ENCODE measurements at regions not wholly inside any gene's neighbourhood (a gene's known extent, or its start where the extent isn't known, plus 50 kb on each side); places are given as distances from the start of the nearest gene placed in this dataset.
"Not testable (repeated sequence)": the region's sequence is repeated elsewhere in the genome, so short reads cannot be mapped to it uniquely, and the experiment has no call there.

GRCh38 chr6:169976301-169977081 is 225.1 kb downstream of the ERMARD start:
- 49 to 57% methylated on average over 30 to 31 of the region's 31 CpGs for WGBS, 2 donors
- Histone ChIP-seq H3K4me1 (ENCODE audit: control insufficient read depth in 2 of 2, insufficient read depth in 2 of 2, low read length in 1 of 2) (peaks cover 0 to 3% of the 10 kb centered on the region in 2 donors), H3K4me3 (ENCODE audit: low read depth in 1 of 2, low read length in 2 of 2) (no peak overlapping the region), H3K27me3 (ENCODE audit: control insufficient read depth in 1 of 2, insufficient read depth in 2 of 2, low read length in 2 of 2) (no peaks in the 10 kb centered on the region), H3K36me3 (ENCODE audit: control insufficient read depth in 2 of 2, insufficient read depth in 2 of 2, low read length in 1 of 2) (no peaks in the 10 kb centered on the region), H3K9me3 (ENCODE audit: control insufficient read depth in 2 of 2, insufficient read depth in 1 of 2, low read depth in 1 of 2, low read length in 1 of 2) (no peaks in the 10 kb centered on the region), H3K27ac (ENCODE audit: low read depth in 2 of 2, low read length in 1 of 2) (no peak overlapping the region)

- no peaks in the 10 kb centered on the region for H3K27me3 ChIP-seq (ENCODE audit: control insufficient read depth in 1 of 2, insufficient read depth in 2 of 2, low read length in 2 of 2)
- 84 to 85% methylated on average over 10 of the region's 10 CpGs for WGBS, 2 donors
- no peaks in the 10 kb centered on the region for H3K36me3 ChIP-seq (ENCODE audit: control insufficient read depth in 2 of 2, insufficient read depth in 2 of 2, low read length in 1 of 2)
- H3K4me1 ChIP-seq (ENCODE audit: control insufficient read depth in 2 of 2, insufficient read depth in 2 of 2, low read length in 1 of 2): peaks cover 0 to 5% of the 10 kb centered on the region in 2 donors
- H3K9me3 ChIP-seq (ENCODE audit: control insufficient read depth in 2 of 2, insufficient read depth in 1 of 2, low read depth in 1 of 2, low read length in 1 of 2): no peaks in the 10 kb centered on the region
- H3K27ac ChIP-seq (ENCODE audit: low read depth in 2 of 2, low read length in 1 of 2): no peak overlapping the region
- no peak overlapping the region for H3K4me3 ChIP-seq (ENCODE audit: low read depth in 1 of 2, low read length in 2 of 2)
Observed at GRCh38 chr6:169975701-169976100, 224.3 kb downstream of the ERMARD start.

- peaks cover 0 to 5% of the 10 kb centered on the region in 2 donors for H3K4me1 ChIP-seq (ENCODE audit: control insufficient read depth in 2 of 2, insufficient read depth in 2 of 2, low read length in 1 of 2)
- WGBS, 2 donors: 79 to 82% methylated on average over 14 of the region's 14 CpGs
- H3K27ac ChIP-seq (ENCODE audit: low read depth in 2 of 2, low read length in 1 of 2): no peak overlapping the region
- H3K36me3 ChIP-seq (ENCODE audit: control insufficient read depth in 2 of 2, insufficient read depth in 2 of 2, low read length in 1 of 2): no peaks in the 10 kb centered on the region
- no peak overlapping the region for H3K4me3 ChIP-seq (ENCODE audit: low read depth in 1 of 2, low read length in 2 of 2)
- H3K27me3 ChIP-seq (ENCODE audit: control insufficient read depth in 1 of 2, insufficient read depth in 2 of 2, low read length in 2 of 2): no peaks in the 10 kb centered on the region
- H3K9me3 ChIP-seq (ENCODE audit: control insufficient read depth in 2 of 2, insufficient read depth in 1 of 2, low read depth in 1 of 2, low read length in 1 of 2): no peaks in the 10 kb centered on the region
Observed at GRCh38 chr6:169975286-169975685, 223.9 kb downstream of the ERMARD start.

- Histone ChIP-seq H3K27ac (ENCODE audit: low read depth in 2 of 2, low read length in 1 of 2) (no peak overlapping the region), H3K4me3 (ENCODE audit: low read depth in 1 of 2, low read length in 2 of 2) (no peak overlapping the region), H3K36me3 (ENCODE audit: control insufficient read depth in 2 of 2, insufficient read depth in 2 of 2, low read length in 1 of 2) (no peaks in the 10 kb centered on the region), H3K27me3 (ENCODE audit: control insufficient read depth in 1 of 2, insufficient read depth in 2 of 2, low read length in 2 of 2) (no peaks in the 10 kb centered on the region), H3K4me1 (ENCODE audit: control insufficient read depth in 2 of 2, insufficient read depth in 2 of 2, low read length in 1 of 2) (peaks cover 0 to 5% of the 10 kb centered on the region in 2 donors), H3K9me3 (ENCODE audit: control insufficient read depth in 2 of 2, insufficient read depth in 1 of 2, low read depth in 1 of 2, low read length in 1 of 2) (no peaks in the 10 kb centered on the region)
- 82 to 90% methylated on average over 8 of the region's 8 CpGs for WGBS, 2 donors
Observed at GRCh38 chr6:169974663-169975062, 223.2 kb downstream of the ERMARD start.

GRCh38 chr6:169973588-169974467 is 222.4 kb downstream of the ERMARD start:
- H3K36me3 ChIP-seq (ENCODE audit: control insufficient read depth in 2 of 2, insufficient read depth in 2 of 2, low read length in 1 of 2); H3K27me3 ChIP-seq (ENCODE audit: control insufficient read depth in 1 of 2, insufficient read depth in 2 of 2, low read length in 2 of 2); H3K4me1 ChIP-seq (ENCODE audit: control insufficient read depth in 2 of 2, insufficient read depth in 2 of 2, low read length in 1 of 2); H3K27ac ChIP-seq (ENCODE audit: low read depth in 2 of 2, low read length in 1 of 2); H3K4me3 ChIP-seq (ENCODE audit: low read depth in 1 of 2, low read length in 2 of 2); H3K9me3 ChIP-seq (ENCODE audit: control insufficient read depth in 2 of 2, insufficient read depth in 1 of 2, low read depth in 1 of 2, low read length in 1 of 2): not testable (repeated sequence)
- WGBS, 2 donors: 86 to 89% methylated on average over 21 of the region's 21 CpGs

GRCh38 chr6:169972736-169973135 is 221.3 kb downstream of the ERMARD start:
- Histone ChIP-seq H3K27ac (ENCODE audit: low read depth in 2 of 2, low read length in 1 of 2) (no peak overlapping the region), H3K27me3 (ENCODE audit: control insufficient read depth in 1 of 2, insufficient read depth in 2 of 2, low read length in 2 of 2) (no peaks in the 10 kb centered on the region), H3K36me3 (ENCODE audit: control insufficient read depth in 2 of 2, insufficient read depth in 2 of 2, low read length in 1 of 2) (no peaks in the 10 kb centered on the region), H3K9me3 (ENCODE audit: control insufficient read depth in 2 of 2, insufficient read depth in 1 of 2, low read depth in 1 of 2, low read length in 1 of 2) (no peaks in the 10 kb centered on the region), H3K4me1 (ENCODE audit: control insufficient read depth in 2 of 2, insufficient read depth in 2 of 2, low read length in 1 of 2) (peaks cover 0 to 5% of the 10 kb centered on the region in 2 donors), H3K4me3 (ENCODE audit: low read depth in 1 of 2, low read length in 2 of 2) (no peak overlapping the region)
- 62 to 80% methylated on average over 2 of the region's 2 CpGs for WGBS, 2 donors

- peaks cover 0 to 5% of the 10 kb centered on the region in 2 donors for H3K4me1 ChIP-seq (ENCODE audit: control insufficient read depth in 2 of 2, insufficient read depth in 2 of 2, low read length in 1 of 2)
Observed at GRCh38 chr6:169972101-169972651, 220.8 kb downstream of the ERMARD start.

GRCh38 chr6:169971081-169971861 is 219.8 kb downstream of the ERMARD start:
- H3K27me3 ChIP-seq (ENCODE audit: control insufficient read depth in 1 of 2, insufficient read depth in 2 of 2, low read length in 2 of 2): no peaks in the 10 kb centered on the region
- H3K4me3 ChIP-seq (ENCODE audit: low read depth in 1 of 2, low read length in 2 of 2): no peak overlapping the region
- peaks cover 0 to 4% of the 10 kb centered on the region in 2 donors for H3K4me1 ChIP-seq (ENCODE audit: control insufficient read depth in 2 of 2, insufficient read depth in 2 of 2, low read length in 1 of 2)
- H3K9me3 ChIP-seq (ENCODE audit: control insufficient read depth in 2 of 2, insufficient read depth in 1 of 2, low read depth in 1 of 2, low read length in 1 of 2): no peaks in the 10 kb centered on the region
- H3K27ac ChIP-seq (ENCODE audit: low read depth in 2 of 2, low read length in 1 of 2): no peak overlapping the region
- no peaks in the 10 kb centered on the region for H3K36me3 ChIP-seq (ENCODE audit: control insufficient read depth in 2 of 2, insufficient read depth in 2 of 2, low read length in 1 of 2)
- WGBS, 2 donors: 91 to 92% methylated on average over 37 to 38 of the region's 38 CpGs

More at GRCh38 chr6:169972101-169972651, 220.8 kb downstream of the ERMARD start:
- H3K36me3 ChIP-seq (ENCODE audit: control insufficient read depth in 2 of 2, insufficient read depth in 2 of 2, low read length in 1 of 2): no peaks in the 10 kb centered on the region
- no peak overlapping the region for H3K4me3 ChIP-seq (ENCODE audit: low read depth in 1 of 2, low read length in 2 of 2)
- no peak overlapping the region for H3K27ac ChIP-seq (ENCODE audit: low read depth in 2 of 2, low read length in 1 of 2)
- H3K9me3 ChIP-seq (ENCODE audit: control insufficient read depth in 2 of 2, insufficient read depth in 1 of 2, low read depth in 1 of 2, low read length in 1 of 2): no peaks in the 10 kb centered on the region
- WGBS, 2 donors: 91 to 92% methylated on average over 15 of the region's 15 CpGs
- H3K27me3 ChIP-seq (ENCODE audit: control insufficient read depth in 1 of 2, insufficient read depth in 2 of 2, low read length in 2 of 2): no peaks in the 10 kb centered on the region

All from esophagus (tissue), 2 donors.